H1 (cell line): ENCODE measurements at regions not wholly inside any gene's neighbourhood (a gene's known extent, or its start where the extent isn't known, plus 50 kb on each side); places are given as distances from the start of the nearest gene placed in this dataset.

Experiments used
- CTCF ChIA-PET: fragments of 300-600 bp; sonication (Branson Sonifier 250); formaldehyde crosslinking; loops from one replicate; lab custom pipeline; 2021; ENCODE audit not compliant: partially characterized antibody; lab: Charles Lee
- POLR2A ChIA-PET: fragments of 300-600 bp; sonication (Branson Sonifier 250); formaldehyde crosslinking; loops from one replicate; lab custom pipeline; 2021; ENCODE audit warnings: inconsistent platforms; ENCODE audit not compliant: partially characterized antibody; lab: Charles Lee
- DNase-seq, 2 experiments: peaks; one replicate each; pipeline versions ENCODE4 v3.0.0 to v3.0.0-alpha.2; 2010 to 2022; ENCODE audit warnings: low spot score in 2 of 2, low read depth in 1 of 2, mixed read lengths in 1 of 2
- FAIRE-seq: peaks from 2 replicates; lab custom pipeline; 2011; peaks lifted over from hg19 to GRCh38; lab: Jason Lieb, UNC
- H2AFZ ChIP-seq: 2 replicates; pipeline ENCODE4 v1.8.1; 2012; ENCODE audit warnings: low read length, inconsistent platforms
- H2AK5ac ChIP-seq: 2 replicates; pipeline ENCODE4 v1.6.1; 2013; ENCODE audit warnings: low read depth, low read length
- H2BK120ac ChIP-seq: replicated peaks from 2 replicates; pipeline ENCODE3; 2013; ENCODE audit warnings: low read depth, low read length, inconsistent platforms
- H2BK12ac ChIP-seq: 2 replicates; pipeline ENCODE4 v1.6.1; 2013; ENCODE audit warnings: low read depth, low read length
- H2BK15ac ChIP-seq: 2 replicates; pipeline ENCODE4 v1.6.1; 2013; ENCODE audit warnings: low read length
- H2BK20ac ChIP-seq: 2 replicates; pipeline ENCODE4 v1.6.1; 2013; ENCODE audit warnings: low read length
- H2BK5ac ChIP-seq: 2 replicates; pipeline ENCODE4 v1.6.1; 2013; ENCODE audit warnings: low read depth, low read length
- H3K14ac ChIP-seq: 2 replicates; pipeline ENCODE4 v1.6.1; 2013; ENCODE audit warnings: inconsistent platforms; ENCODE audit not compliant: insufficient read length
- H3K18ac ChIP-seq: 2 replicates; pipeline ENCODE4 v1.6.1; 2013; ENCODE audit warnings: low read length; ENCODE audit errors: extremely low read depth
- H3K23ac ChIP-seq: 2 replicates; pipeline ENCODE4 v1.6.1; 2013; ENCODE audit warnings: inconsistent platforms; ENCODE audit not compliant: insufficient read length
- H3K23me2 ChIP-seq: 2 replicates; pipeline ENCODE4 v1.6.1; 2013; ENCODE audit warnings: low read depth, low read length
- H3K27ac ChIP-seq: 2 replicates; pipeline ENCODE4 v1.6.1; 2011; ENCODE audit warnings: low read depth, low read length, inconsistent platforms
- H3K27me3 ChIP-seq, 4 experiments: replicated peaks in 1 of 4; 1 replicate in 1 of 4; 2 replicates in 3 of 4; pipeline versions ENCODE4 v1.6.1 to v1.8.1; 2011 to 2013; ENCODE audit warnings: low read length in 3 of 4, mild to moderate bottlenecking in 3 of 4, inconsistent platforms in 2 of 4, mixed read lengths in 2 of 4, moderate library complexity in 1 of 4; ENCODE audit not compliant: control insufficient read depth in 3 of 4, insufficient read depth in 3 of 4; ENCODE audit errors: extremely low read depth in 1 of 4
- H3K36me3 ChIP-seq, 4 experiments: 2 replicates each; pipeline versions ENCODE4 v1.6.1 to v1.8.1; 2011 to 2013; ENCODE audit warnings: mild to moderate bottlenecking in 4 of 4, low read length in 3 of 4, moderate library complexity in 2 of 4, control low read depth in 1 of 4, inconsistent platforms in 1 of 4; ENCODE audit not compliant: insufficient read depth in 4 of 4, control insufficient read depth in 2 of 4
- H3K4ac ChIP-seq: replicated peaks from 2 replicates; pipeline ENCODE3; 2013; ENCODE audit warnings: low read length, low read depth, mixed read lengths, inconsistent platforms; ENCODE audit not compliant: insufficient read length
- H3K4me1 ChIP-seq, 4 experiments: replicated peaks in 1 of 4; 1 replicate in 1 of 4; 2 replicates in 3 of 4; pipeline versions ENCODE4 v1.6.1 to v1.8.1; 2011 to 2013; ENCODE audit warnings: low read length in 3 of 4, inconsistent platforms in 2 of 4, mixed read lengths in 1 of 4; ENCODE audit not compliant: insufficient read depth in 4 of 4, control insufficient read depth in 3 of 4
- H3K4me2 ChIP-seq, 2 experiments: 2 replicates each; pipeline versions ENCODE4 v1.6.1 to v1.8.1; 2011 to 2013; ENCODE audit warnings: low read depth in 2 of 2, low read length in 2 of 2, control low read depth in 1 of 2, inconsistent platforms in 1 of 2, mild to moderate bottlenecking in 1 of 2; ENCODE audit not compliant: insufficient read depth in 1 of 2
- H3K4me3 ChIP-seq, 4 experiments: fragments of 200-600, 300-600 bp in 1 of 4; sonication (generic), shearing (Covaris generic), sonication (Bioruptor Twin) in 1 of 4; 2 replicates each; pipeline versions ENCODE4 v1.5.1 to v1.8.1; 2011 to 2016; ENCODE audit warnings: low read length in 4 of 4, low read depth in 3 of 4, control low read depth in 2 of 4, inconsistent platforms in 2 of 4, mild to moderate bottlenecking in 2 of 4, mixed read lengths in 1 of 4, moderate library complexity in 1 of 4; ENCODE audit not compliant: insufficient read depth in 2 of 4; ENCODE audit errors: extremely low read depth in 1 of 4
- H3K56ac ChIP-seq: replicated peaks from 2 replicates; pipeline ENCODE3; 2013; ENCODE audit warnings: low read depth, mild to moderate bottlenecking, mixed read lengths, low read length, inconsistent platforms; ENCODE audit not compliant: insufficient read length
- H3K79me1 ChIP-seq: 2 replicates; pipeline ENCODE4 v1.6.1; 2013; ENCODE audit warnings: low read depth, low read length, control low read depth
- H3K79me2 ChIP-seq, 2 experiments: 2 replicates each; pipeline versions ENCODE4 v1.6.1 to v1.8.1; 2012 to 2013; ENCODE audit warnings: low read length in 2 of 2, mild to moderate bottlenecking in 2 of 2, inconsistent platforms in 1 of 2; ENCODE audit not compliant: insufficient read depth in 2 of 2, control insufficient read depth in 1 of 2
- H3K9ac ChIP-seq, 4 experiments: replicated peaks in 1 of 4; 1 replicate in 1 of 4; 2 replicates in 3 of 4; pipeline versions ENCODE4 v1.6.1 to v1.8.1; 2011 to 2013; ENCODE audit warnings: low read depth in 3 of 4, low read length in 3 of 4, control low read depth in 2 of 4, mild to moderate bottlenecking in 2 of 4, moderate library complexity in 2 of 4, inconsistent platforms in 1 of 4; ENCODE audit errors: extremely low read depth in 1 of 4
- H3K9me3 ChIP-seq, 2 experiments: 2 replicates each; pipeline versions ENCODE4 v1.6.1 to v1.8.1; 2012 to 2013; ENCODE audit warnings: mild to moderate bottlenecking in 2 of 2, moderate library complexity in 2 of 2, control low read depth in 1 of 2, inconsistent platforms in 1 of 2, low read depth in 1 of 2, low read length in 1 of 2, mixed read lengths in 1 of 2; ENCODE audit not compliant: insufficient read depth in 2 of 2
- H4K20me1 ChIP-seq, 2 experiments: replicated peaks in 1 of 2; 2 replicates each; pipeline versions ENCODE3 to v1.8.1; 2011 to 2013; ENCODE audit warnings: inconsistent platforms in 2 of 2, low read length in 2 of 2, mild to moderate bottlenecking in 1 of 2; ENCODE audit not compliant: insufficient read depth in 2 of 2, control insufficient read depth in 1 of 2
- H4K5ac ChIP-seq: 2 replicates; pipeline ENCODE4 v1.6.1; 2013; ENCODE audit warnings: low read length, low read depth, mixed read lengths, inconsistent platforms; ENCODE audit not compliant: insufficient read length
- H4K8ac ChIP-seq: 2 replicates; pipeline ENCODE4 v1.8.0; 2013; ENCODE audit warnings: mild to moderate bottlenecking, moderate library complexity, low read length, inconsistent platforms; ENCODE audit not compliant: insufficient read depth; ENCODE audit errors: extremely low read depth
- H4K91ac ChIP-seq: replicated peaks from 2 replicates; pipeline ENCODE3; 2013; ENCODE audit warnings: low read length, mixed read lengths, inconsistent platforms; ENCODE audit not compliant: insufficient read length
- CBX5 ChIP-seq: fragments of 300-800, 300-1000 bp; sonication (generic); IDR thresholded peaks from 2 replicates; pipeline ENCODE4 v1.7.1; 2016; ENCODE audit warnings: antibody characterized with exemption, low read length, low read depth
- CBX8 ChIP-seq: fragments of 300-800, 300-1000 bp; sonication (generic); IDR thresholded peaks from 2 replicates; pipeline ENCODE4 v1.7.1; 2016; ENCODE audit warnings: low read depth, low read length, borderline replicate concordance
- CEBPB ChIP-seq: IDR thresholded peaks from 2 replicates; pipeline ENCODE4 v1.6.1; 2012; ENCODE audit warnings: low read depth, low read length
- GTF2F1 ChIP-seq: IDR thresholded peaks from 2 replicates; pipeline ENCODE4 v1.6.1; 2012; ENCODE audit warnings: low read depth, low read length, improper control_type of control experiment, borderline replicate concordance
- HDAC2 ChIP-seq, 2 experiments: fragments of 300-600 bp in 1 of 2; sonication (generic) in 1 of 2; IDR thresholded peaks; 2 replicates each; pipeline ENCODE4 v1.6.1; 2011 to 2012; ENCODE audit warnings: low read depth in 2 of 2, low read length in 2 of 2, mild to moderate bottlenecking in 2 of 2, moderate library complexity in 2 of 2, borderline replicate concordance in 1 of 2, inconsistent platforms in 1 of 2
- KDM1A ChIP-seq: fragments of 200-600, 300-600 bp; sonication (generic); IDR thresholded peaks from 2 replicates; pipeline ENCODE4 v1.7.1; 2016; ENCODE audit warnings: mild to moderate bottlenecking, low read length, borderline replicate concordance
- MAX ChIP-seq: IDR thresholded peaks from 2 replicates; pipeline ENCODE4 v1.6.1; 2012; ENCODE audit warnings: inconsistent platforms
- POLR2A ChIP-seq, 2 experiments: IDR thresholded peaks; 1 replicate in 1 of 2; 2 replicates in 1 of 2; pipeline ENCODE4 v1.6.1; 2011; ENCODE audit warnings: low read depth in 2 of 2, low read length in 2 of 2, mild to moderate bottlenecking in 2 of 2; ENCODE audit errors: control extremely low read depth in 1 of 2
- POU5F1 ChIP-seq: IDR thresholded peaks from 2 replicates; pipeline ENCODE4 v1.6.1; 2011; ENCODE audit warnings: low read depth, mild to moderate bottlenecking, low read length, moderate library complexity
- SP1 ChIP-seq: IDR thresholded peaks from 2 replicates; pipeline ENCODE4 v1.6.1; 2011; ENCODE audit warnings: low read depth, low read length
- SRF ChIP-seq: IDR thresholded peaks from 2 replicates; pipeline ENCODE4 v1.6.1; 2011; ENCODE audit warnings: mild to moderate bottlenecking, low read depth, low read length, moderate library complexity
- SUZ12 ChIP-seq: fragments of 200-600 bp; sonication (generic); IDR thresholded peaks from 2 replicates; pipeline ENCODE4 v1.6.1; 2012; ENCODE audit warnings: mild to moderate bottlenecking, inconsistent platforms, low read length, moderate library complexity, mixed read lengths
- TAF7 ChIP-seq: optimal IDR thresholded peaks from 2 replicates; pipeline ENCODE3; 2011; ENCODE audit warnings: low read depth, mild to moderate bottlenecking, inconsistent platforms, low read length, moderate library complexity, borderline replicate concordance
- USF2 ChIP-seq: IDR thresholded peaks from 2 replicates; pipeline ENCODE4 v1.6.1; 2011; ENCODE audit warnings: low read length, improper control_type of control experiment
- WGBS, 2 experiments: shearing (Covaris generic) in 1 of 2; methylation state at CpG; one replicate each; pipeline versions ENCODE4 v1.1.6 to v1.1.7; 2013 to 2015; ENCODE audit warnings: low lambda C conversion rate in 2 of 2, mixed read lengths in 2 of 2, inconsistent platforms in 1 of 2, low coverage in 1 of 2, missing lambda C conversion rate in 1 of 2; ENCODE audit not compliant: insufficient replicate concordance in 2 of 2, insufficient coverage in 1 of 2, insufficient read length in 1 of 2; ENCODE audit errors: extremely low coverage in 1 of 2, missing lambda C conversion rate in 1 of 2; 5-methylcytosine and 5-hydroxymethylcytosine counted together

- H4K5ac ChIP-seq = no peak overlapping the region
- CTCF ChIA-PET = interaction anchor here (1.7 kb wide), 1 partner anchor 29 kb away, joined by 5 read pairs; no protein-coding TSS in a partner anchor
Measured at GRCh38 chr12:92436856-92437255, 265.9 kb upstream of the PLEKHG7 start.

More at GRCh38 chr12:92436856-92437255, 265.9 kb upstream of the PLEKHG7 start:
- 82% methylated on average over 2 of the region's 2 CpGs; no CpG with 5 or more reads in 1 of the 2 experiments for WGBS, 2 experiments
- no peak overlapping the region for H3K27ac ChIP-seq
- no peaks in the 10 kb centered on the region; the same call in 1 of the 2 replicates for H3K23me2 ChIP-seq
- no peak overlapping the region for H2AFZ ChIP-seq
- no peaks in the 10 kb centered on the region; a peak in 1 of 7 replicates for H3K4me1 ChIP-seq
- TF ChIP-seq SRF = no peak
- no peak for TF ChIP-seq POU5F1
- TF ChIP-seq HDAC2 (IDR thresholded peaks at IDR 0.05; ENCODE audit: borderline replicate concordance in 1 of 2, low read depth in 2 of 2, low read length in 2 of 2) = no peak
- TF ChIP-seq CBX8 = no peak
- TF ChIP-seq POLR2A (IDR thresholded peaks at IDR 0.05; ENCODE audit: control extremely low read depth in 1 of 2, low read depth in 2 of 2, low read length in 2 of 2) = no peak
- no peak for TF ChIP-seq USF2
- TF ChIP-seq TAF7 = no peak
- no peak for TF ChIP-seq SUZ12
- TF ChIP-seq MAX = no peak
- TF ChIP-seq SP1 = no peak
- no peak for TF ChIP-seq CEBPB
- no peak for TF ChIP-seq CBX5
- no peak for TF ChIP-seq GTF2F1
- TF ChIP-seq KDM1A = no peak
- TF ChIP-seq, all 59 proteins: peak for 0
- no peak overlapping the region for H4K8ac ChIP-seq
- H3K14ac ChIP-seq = no peak overlapping the region
- no peak overlapping the region for H2BK5ac ChIP-seq
- H2AK5ac ChIP-seq = no peak overlapping the region
- no peaks in the 10 kb centered on the region for H3K27me3 ChIP-seq
- no peak overlapping the region for H2BK15ac ChIP-seq
- H3K23ac ChIP-seq = no peak overlapping the region
- H3K79me2 ChIP-seq = no peaks in the 10 kb centered on the region
- DNase-seq (no peak), FAIRE-seq (no peak)
- no peaks in the 10 kb centered on the region for H3K9me3 ChIP-seq
- H3K36me3 ChIP-seq = no peaks in the 10 kb centered on the region
- H3K56ac ChIP-seq = no peak overlapping the region
- no peak overlapping the region for H3K9ac ChIP-seq
- no peak overlapping the region for H3K4me2 ChIP-seq
- no peak overlapping the region for H3K18ac ChIP-seq
- H3K4me3 ChIP-seq = no peak overlapping the region
- no peak overlapping the region for H3K4ac ChIP-seq
- H2BK20ac ChIP-seq = no peak overlapping the region
- H2BK12ac ChIP-seq = no peak overlapping the region
- POLR2A ChIA-PET = no interaction called here
- H4K91ac ChIP-seq = no peak overlapping the region
- no peaks in the 10 kb centered on the region for H3K79me1 ChIP-seq
- H2BK120ac ChIP-seq = no peak overlapping the region
- no peaks in the 10 kb centered on the region for H4K20me1 ChIP-seq
